H54 (cell line): ENCODE measurements at regions not wholly inside any gene's neighbourhood (a gene's known extent, or its start where the extent isn't known, plus 50 kb on each side); places are given as distances from the start of the nearest gene placed in this dataset.
A peak's percentile ranks its signal among the peaks of the same experiment; 100 is the strongest.

Source experiments
- DNase-seq: peaks from one replicate; pipeline ENCODE4 v3.0.0; 2011; ENCODE audit warnings: low spot score, mixed read lengths; ENCODE audit not compliant: insufficient read length
- FAIRE-seq: peaks from 3 replicates; lab custom pipeline; 2011; peaks lifted over from hg19 to GRCh38; lab: Jason Lieb, UNC
- POLR2A ChIP-seq: IDR thresholded peaks from 2 replicates; pipeline ENCODE4 v1.6.1; 2011; ENCODE audit warnings: low read depth, mild to moderate bottlenecking, low read length

DNA sequence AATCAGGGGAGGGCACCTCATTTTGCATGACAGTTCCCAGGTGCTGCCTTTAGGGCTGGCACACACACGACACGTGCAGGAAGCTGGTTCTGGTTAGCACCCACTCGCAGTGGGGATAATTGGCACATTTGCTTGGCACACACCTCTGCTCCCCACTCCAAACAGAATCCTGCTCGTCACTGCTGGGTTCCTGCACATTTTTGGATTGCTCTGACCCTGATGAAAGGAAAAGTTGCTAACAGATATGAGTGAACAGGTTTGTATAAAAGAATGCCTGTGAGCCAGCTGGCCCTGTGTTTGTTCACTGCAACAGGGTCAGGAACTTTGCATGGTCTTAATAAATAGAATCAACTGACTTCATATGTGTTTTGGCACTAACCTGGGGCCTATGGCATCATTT lies 1500.4 kb downstream of the EFNB2 start:
- DNase-seq (no peak), FAIRE-seq (no peak)
- TF ChIP-seq POLR2A: no peak

DNA sequence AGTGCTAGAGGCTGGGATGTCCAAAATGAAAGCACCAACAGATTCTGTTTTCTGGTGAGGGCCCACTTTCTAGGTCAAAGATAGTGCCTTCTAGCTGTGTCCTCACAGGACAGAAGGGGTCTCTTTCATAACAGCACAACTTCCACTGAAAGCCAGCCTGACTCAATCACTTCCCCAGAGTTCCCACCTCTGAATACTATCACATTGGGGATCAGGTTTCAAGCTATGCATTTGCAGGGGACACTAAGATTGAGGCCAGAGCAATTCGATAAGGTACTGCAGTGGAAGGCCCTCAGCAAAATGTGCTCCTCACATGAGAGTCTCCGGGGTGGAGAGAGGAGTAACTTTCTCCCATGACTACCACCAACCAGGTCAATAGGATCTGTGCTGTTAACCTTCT lies 1501.5 kb downstream of the EFNB2 start:
- FAIRE-seq (no peak), DNase-seq (no peak)
- no peak for TF ChIP-seq POLR2A

DNA sequence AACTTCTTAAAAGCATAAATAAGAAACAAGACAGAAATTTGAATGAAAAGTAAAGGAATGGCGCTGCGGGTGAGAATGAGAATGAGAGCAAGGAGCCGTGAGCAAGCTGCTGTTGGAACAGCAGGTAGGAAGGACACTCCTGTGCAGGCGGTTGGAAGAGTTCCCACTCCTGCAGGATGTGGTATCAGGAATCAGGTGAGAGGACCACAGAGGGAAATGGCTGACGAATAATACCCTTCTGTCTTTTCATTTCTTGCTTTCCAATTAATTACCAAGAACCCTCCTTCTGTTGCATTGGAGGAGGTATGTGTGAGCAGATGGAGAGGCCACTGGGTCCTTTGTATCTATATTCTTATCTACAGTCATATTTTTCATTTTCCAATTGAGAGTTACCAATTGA lies 1504.2 kb downstream of the EFNB2 start:
- TF ChIP-seq POLR2A: no peak
- FAIRE-seq: no peak
- DNase-seq: no peak

DNA sequence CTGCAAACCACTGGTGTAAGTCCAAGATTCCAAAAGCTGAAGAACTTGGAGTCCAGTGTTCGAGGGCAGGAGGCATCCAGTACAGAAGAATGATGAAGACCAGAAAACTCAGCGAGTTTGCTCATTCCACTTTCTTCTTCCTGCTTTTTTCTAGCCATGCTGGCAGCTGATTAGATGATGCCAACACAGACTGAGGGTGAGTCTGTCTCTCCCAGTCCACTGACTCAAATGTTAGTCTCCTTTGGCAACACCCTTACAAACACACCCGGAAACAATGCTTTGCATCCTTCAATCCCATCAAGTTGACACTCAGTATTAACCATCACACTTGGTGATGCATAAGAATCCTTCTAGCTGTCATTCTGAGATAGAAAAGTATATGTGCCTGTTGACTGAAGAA lies 1504.6 kb downstream of the EFNB2 start:
- no peak for FAIRE-seq
- TF ChIP-seq POLR2A: no peak
- no peak for DNase-seq

DNA sequence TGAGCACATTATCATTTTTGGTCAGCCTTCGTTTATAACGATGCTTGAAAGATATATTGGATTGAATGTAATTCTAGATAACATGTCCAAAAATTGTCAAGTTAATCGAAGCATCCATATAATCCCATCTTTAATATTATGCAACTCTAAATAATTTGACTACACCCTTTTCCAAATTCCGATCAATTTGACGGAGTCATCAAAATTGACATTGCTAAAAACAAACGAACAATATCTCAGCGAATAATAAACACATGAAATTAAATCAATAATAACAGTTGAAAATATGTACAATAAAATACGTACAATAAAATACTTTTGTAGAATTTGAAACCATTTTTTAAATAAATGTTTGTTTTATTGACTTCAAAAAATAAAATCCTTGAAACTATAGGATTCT lies 1516.4 kb downstream of the EFNB2 start:
- no peak for TF ChIP-seq POLR2A
- FAIRE-seq (no peak), DNase-seq (no peak)

DNA sequence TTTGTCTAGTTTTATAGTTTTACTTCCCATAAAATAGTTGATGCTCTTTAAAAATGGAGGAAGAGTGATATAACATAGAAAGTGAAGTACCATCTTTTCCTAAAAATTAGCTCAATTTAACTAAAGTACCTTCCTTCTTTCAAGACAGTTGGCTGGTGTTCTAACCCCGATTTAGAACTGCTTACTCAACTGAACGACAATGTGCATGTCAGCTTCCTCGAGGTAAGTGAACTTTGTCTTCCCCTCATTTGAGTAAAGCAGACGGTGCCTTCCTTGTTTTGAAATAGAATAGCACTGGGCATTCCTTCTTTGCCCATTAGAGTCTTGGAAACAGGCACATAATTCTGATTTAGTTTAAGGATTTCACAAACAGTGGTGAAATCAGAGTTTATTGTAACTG lies 1519.2 kb downstream of the EFNB2 start:
- TF ChIP-seq POLR2A: no peak
- FAIRE-seq: no peak
- no peak for DNase-seq

DNA sequence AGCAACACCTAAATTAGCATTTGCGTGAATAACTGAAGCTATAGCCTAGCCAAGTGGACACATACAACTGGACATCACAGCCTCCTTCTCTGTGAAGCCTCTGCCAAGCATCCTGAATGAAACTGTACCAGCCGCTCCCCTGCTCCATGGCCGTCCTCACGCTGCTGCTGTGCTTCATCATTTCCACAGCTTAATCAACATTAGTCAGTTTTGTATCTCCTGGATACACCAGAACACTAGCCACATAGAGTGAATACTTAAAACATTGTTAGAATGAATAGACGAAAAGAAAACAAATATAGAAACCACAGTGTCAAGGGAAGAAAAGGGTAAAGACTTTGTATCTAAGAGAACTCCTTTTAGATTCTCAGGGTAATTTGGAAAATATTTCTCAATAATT lies 1526.9 kb downstream of the EFNB2 start:
- DNase-seq (no peak), FAIRE-seq (no peak)
- no peak for TF ChIP-seq POLR2A

DNA sequence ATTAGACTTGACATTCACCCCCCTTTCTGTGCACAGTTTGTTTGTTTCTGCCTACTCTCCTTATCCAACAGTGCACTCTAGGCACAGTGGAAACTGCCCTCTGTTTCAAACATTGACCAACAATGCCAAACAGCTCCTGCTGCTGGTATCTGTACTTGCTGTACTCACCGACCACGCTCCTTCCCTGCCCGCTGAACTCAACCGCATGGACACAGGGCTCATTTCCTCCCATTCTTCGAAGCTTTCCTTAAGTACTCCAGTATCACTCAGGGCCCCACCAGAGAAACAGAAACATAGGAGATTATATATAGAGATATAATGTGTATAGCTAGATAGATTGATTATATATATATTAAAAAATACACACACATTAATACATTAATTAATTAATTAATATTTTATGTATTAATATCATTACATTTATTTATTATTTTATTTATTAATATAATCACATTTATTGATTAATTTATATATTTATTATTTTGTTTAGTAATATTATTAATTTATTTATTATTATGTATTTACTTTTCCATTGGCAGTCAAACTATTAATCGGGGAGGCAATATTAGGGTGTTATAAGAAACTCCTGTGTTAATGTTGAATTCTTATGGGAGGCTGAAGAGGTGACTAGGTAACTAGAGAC lies 1528.2 kb downstream of the EFNB2 start:
- FAIRE-seq (no peak), DNase-seq (no peak)
- TF ChIP-seq POLR2A: no peak

DNA sequence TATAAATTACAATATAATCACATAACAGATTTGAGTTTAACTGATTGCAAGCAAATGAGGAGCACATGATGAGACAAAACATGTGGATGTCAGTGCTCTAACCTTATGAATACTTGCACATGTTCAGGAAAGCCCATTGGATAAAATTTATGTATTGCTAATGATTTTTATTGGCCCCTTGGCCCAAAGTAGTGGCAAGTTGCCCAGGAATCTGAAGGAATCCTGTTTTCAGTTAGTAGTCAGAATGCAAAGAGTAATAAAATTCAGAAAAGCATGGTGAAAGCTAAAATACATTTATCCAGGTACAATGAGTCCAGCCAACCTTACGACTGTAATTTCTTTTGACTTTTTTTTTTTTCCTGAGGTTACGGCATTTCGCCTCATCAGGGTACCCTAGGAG lies 1539.4 kb downstream of the EFNB2 start:
- no peak for DNase-seq
- no peak for TF ChIP-seq POLR2A
- FAIRE-seq: no peak

DNA sequence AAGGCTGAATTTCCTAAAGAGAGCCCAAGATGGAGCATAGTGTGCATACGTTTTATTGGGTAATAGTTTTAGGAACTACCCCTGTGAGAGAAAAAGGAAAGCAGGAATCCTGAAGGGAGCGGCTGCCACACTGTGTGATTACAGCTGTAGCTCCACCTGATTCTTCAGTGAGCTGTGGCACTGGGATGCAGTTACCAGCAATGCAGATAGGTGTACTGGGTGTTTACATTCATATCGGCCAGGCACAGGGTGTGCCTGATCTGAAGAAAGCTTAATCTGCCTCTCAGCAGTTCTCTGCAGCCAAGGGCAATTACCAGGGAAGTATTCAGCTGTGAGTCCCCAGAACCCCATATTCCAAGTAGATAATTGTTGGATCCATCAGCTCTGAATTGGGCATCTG lies 1541.8 kb downstream of the EFNB2 start:
- DNase-seq (no peak), FAIRE-seq (no peak)
- TF ChIP-seq POLR2A: no peak

DNA sequence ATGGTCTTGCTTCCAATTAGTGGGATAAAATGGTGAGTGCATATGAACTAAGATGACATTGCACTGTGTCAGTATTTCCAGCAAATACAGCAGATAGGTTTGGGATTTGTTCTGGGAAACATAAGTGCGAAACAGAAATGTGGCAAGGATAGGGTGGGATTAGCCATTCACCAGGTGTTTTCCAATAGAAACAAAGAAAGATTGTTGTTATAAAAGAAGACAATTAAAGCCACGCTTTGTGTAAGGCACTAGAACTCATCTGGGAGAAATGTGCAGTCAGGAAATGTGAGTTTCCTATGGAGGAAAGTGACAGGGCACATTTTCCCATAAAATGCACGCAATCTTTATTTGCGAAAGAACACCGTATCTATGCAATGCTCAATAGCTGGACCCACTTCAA lies 1547.8 kb downstream of the EFNB2 start:
- no peak for TF ChIP-seq POLR2A
- FAIRE-seq: no peak
- DNase-seq: no peak

DNA sequence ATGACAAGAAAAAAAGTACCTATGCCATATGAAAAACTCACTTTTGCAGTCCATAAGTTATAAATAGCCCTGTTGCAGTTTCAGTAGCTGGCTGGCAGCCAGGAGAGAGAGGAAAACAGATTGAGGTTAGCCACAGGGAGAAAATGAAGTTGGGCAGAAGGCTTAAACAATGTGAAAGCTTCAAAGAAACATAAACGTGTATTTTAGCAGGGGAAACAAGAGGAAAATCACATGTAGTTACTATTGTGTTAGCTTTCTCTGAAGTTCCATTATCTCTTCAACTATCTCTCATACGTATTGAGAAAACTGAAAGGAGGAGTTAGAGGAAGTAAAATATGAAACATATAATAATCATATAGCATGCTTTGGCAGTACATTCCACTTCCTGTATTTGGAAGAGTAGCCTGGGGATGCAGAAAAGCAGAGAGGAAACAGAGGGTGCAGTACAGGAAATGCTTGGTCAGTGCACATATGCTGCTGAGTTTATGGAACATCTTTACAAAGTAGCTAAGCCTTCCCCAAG lies 1551.1 kb downstream of the EFNB2 start:
- no peak for DNase-seq
- peak; percentile 86 for FAIRE-seq
- TF ChIP-seq POLR2A: no peak

DNA sequence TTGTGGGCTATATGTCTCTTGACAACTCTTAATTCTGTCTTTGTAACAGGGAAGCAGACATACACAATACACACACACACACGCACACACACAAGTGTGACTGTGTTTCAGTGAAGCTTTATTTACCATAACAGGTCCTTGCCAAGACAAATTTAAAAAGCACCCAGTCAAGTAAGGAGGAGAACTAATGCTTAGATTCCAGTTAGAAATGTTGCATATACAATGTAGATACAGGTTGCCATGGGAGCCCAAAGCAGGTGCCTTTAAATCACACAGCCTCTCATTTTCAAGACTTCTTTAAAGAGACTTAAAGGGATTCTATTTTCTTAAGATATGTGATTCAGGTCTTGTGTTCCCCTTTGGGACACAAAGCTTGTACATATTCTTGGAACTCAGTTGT lies 1551.9 kb downstream of the EFNB2 start:
- TF ChIP-seq POLR2A: no peak
- DNase-seq (no peak), FAIRE-seq (no peak)

DNA sequence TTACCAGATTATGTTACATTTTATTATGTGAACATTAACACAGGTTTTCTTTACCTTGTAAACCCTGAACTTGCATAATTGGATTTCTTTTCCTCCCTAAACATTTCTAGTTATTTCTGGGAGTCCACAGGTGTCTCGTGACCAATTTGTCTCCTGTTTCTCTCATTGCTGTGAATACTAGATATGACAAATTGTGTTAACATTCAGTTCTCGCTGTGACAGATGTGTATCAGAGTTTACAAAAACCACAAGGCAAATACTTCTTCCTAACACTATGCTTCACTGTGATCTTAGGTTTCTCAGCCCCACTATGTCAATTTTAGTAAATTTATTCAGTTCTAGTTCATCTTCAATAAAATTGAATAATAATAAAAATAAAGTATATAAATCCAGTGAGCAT lies 1554.9 kb downstream of the EFNB2 start:
- no peak for DNase-seq
- no peak for TF ChIP-seq POLR2A
- peak; percentile 38 for FAIRE-seq

DNA sequence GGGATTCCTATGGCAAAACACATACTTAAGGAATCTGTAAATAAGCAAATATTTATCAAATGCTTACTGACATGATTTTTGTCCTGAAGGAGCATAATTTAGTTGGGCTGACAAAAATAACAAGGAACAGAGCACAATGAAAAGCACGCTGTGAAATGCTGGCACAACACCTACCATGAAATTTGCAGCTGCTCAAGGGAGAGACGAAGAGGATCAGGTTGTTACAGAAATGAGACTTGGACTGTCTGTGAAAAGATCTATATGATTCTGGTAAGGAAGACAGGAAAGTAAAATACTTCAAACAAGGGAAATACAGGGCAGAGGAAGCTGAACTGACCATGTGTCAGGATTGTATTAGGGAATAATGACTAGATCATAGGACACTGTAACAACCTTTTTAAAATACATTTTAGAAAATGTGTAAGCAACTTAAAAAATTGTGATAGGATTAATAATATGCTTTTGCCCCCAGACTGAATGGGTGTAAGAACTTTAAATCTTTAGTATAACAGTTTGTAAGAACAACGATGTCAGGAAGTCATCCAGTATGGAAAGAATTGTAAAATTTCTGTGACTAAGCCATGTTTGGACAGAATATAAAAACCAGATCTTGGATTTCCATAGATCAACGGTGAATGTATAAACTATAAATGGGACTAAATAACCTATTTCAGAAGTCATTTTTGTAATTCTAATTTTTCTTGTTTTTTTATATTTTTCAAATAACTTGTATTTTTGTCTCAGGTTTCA lies 1556.0 kb downstream of the EFNB2 start:
- DNase-seq (no peak), FAIRE-seq (peak; percentile 52)
- no peak for TF ChIP-seq POLR2A
